Mucosa of rectum (tissue), 2 donors: ENCODE measurements at regions not wholly inside any gene's neighbourhood (a gene's known extent, or its start where the extent isn't known, plus 50 kb on each side); places are given as distances from the start of the nearest gene placed in this dataset.

ENCODE experiments used
- H3K27ac ChIP-seq, 2 donors: one replicate each; pipeline ENCODE4 v1.7.0; 2013; ENCODE audit warnings: inconsistent platforms in 2 of 2, low read depth in 2 of 2, low read length in 2 of 2
- H3K27me3 ChIP-seq, 2 donors: one replicate each; pipeline ENCODE4 v1.7.0; 2013; ENCODE audit warnings: low read length in 2 of 2; ENCODE audit not compliant: control insufficient read depth in 2 of 2, insufficient read depth in 2 of 2
- H3K36me3 ChIP-seq, 2 donors: one replicate each; pipeline ENCODE4 v1.7.0; 2013; ENCODE audit warnings: low read length in 2 of 2; ENCODE audit not compliant: control insufficient read depth in 2 of 2, insufficient read depth in 2 of 2
- H3K4me1 ChIP-seq, 2 donors: one replicate each; pipeline ENCODE4 v1.7.0; 2013; ENCODE audit warnings: low read length in 2 of 2, mild to moderate bottlenecking in 1 of 2; ENCODE audit not compliant: control insufficient read depth in 2 of 2, insufficient read depth in 2 of 2
- H3K4me3 ChIP-seq, 2 donors: one replicate each; pipeline ENCODE4 v1.7.0; 2013; ENCODE audit warnings: low read length in 2 of 2
- H3K9ac ChIP-seq, 2 donors: one replicate each; pipeline ENCODE4 v1.7.0; 2013; ENCODE audit warnings: low read length in 2 of 2, low read depth in 1 of 2, mild to moderate bottlenecking in 1 of 2
- H3K9me3 ChIP-seq, 2 donors: one replicate each; pipeline ENCODE4 v1.7.0; 2013; ENCODE audit warnings: low read length in 2 of 2; ENCODE audit not compliant: control insufficient read depth in 2 of 2
- donor health status: healthy.
- donor health status: Normal muscosa, but diverticular disease.

DNA sequence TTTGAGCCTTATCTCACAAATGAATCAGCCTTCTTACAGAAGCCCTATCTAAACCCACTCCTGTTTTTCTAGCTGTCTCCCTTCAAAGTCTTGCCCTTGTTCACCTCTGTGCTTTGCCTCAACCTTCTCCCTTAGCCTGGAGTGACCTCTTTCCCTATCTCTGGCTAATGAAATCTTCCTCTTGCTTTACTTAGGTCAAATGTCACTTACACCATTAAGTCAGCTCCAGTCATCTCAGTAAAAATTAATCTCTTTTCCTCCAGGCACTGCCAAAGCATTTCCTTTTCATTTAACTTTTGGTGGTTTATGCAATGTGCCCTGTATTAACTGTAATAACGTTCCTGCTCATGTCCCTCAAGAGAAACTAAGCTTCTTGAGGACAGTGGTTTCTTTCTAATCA is 596.5 kb upstream of the MIR17HG start:
- no peaks in the 10 kb centered on the region for H3K4me1 ChIP-seq
- H3K9ac ChIP-seq, result no peak overlapping the region
- H3K9me3 ChIP-seq, result no peaks in the 10 kb centered on the region
- H3K36me3 ChIP-seq, result no peaks in the 10 kb centered on the region
- no peak overlapping the region for H3K4me3 ChIP-seq
- no peaks in the 10 kb centered on the region for H3K27me3 ChIP-seq
- no peak overlapping the region for H3K27ac ChIP-seq

DNA sequence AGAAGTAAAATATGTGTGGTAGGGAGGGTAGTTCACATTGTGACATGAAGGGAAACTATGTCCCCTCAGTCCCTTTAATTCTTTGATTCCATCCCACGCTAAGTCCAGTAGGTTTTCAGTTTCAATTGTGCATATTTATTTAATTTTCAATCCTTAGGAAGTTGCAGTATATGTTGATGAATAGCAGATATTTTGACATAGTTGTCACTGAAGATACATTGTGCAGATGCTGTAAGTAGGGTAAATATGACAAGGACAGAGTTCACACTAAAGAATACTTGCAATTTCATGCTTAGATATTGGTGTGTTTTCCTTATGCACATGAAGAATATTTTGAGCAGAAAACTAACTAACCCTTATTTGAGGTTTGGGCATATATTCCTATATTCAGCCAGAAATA is 595.4 kb upstream of the MIR17HG start:
- Histone ChIP-seq H3K36me3 (no peaks in the 10 kb centered on the region), H3K9me3 (no peaks in the 10 kb centered on the region), H3K27me3 (no peaks in the 10 kb centered on the region), H3K4me3 (no peak overlapping the region), H3K4me1 (no peaks in the 10 kb centered on the region), H3K9ac (no peak overlapping the region), H3K27ac (no peak overlapping the region)

- Histone ChIP-seq H3K9ac (no peak overlapping the region), H3K27me3 (no peaks in the 10 kb centered on the region), H3K4me3 (no peak overlapping the region), H3K4me1 (no peaks in the 10 kb centered on the region), H3K9me3 (no peaks in the 10 kb centered on the region), H3K36me3 (no peaks in the 10 kb centered on the region), H3K27ac (no peak overlapping the region)
Observed at GRCh38 chr13:90757127-90757680, 590.3 kb upstream of the MIR17HG start.

- Histone ChIP-seq H3K9me3 (no peaks in the 10 kb centered on the region), H3K9ac (no peak overlapping the region), H3K36me3 (no peaks in the 10 kb centered on the region), H3K4me1 (no peaks in the 10 kb centered on the region), H3K4me3 (no peak overlapping the region), H3K27me3 (no peaks in the 10 kb centered on the region), H3K27ac (no peak overlapping the region)
Observed at GRCh38 chr13:90760639-90761038, 586.8 kb upstream of the MIR17HG start.

DNA sequence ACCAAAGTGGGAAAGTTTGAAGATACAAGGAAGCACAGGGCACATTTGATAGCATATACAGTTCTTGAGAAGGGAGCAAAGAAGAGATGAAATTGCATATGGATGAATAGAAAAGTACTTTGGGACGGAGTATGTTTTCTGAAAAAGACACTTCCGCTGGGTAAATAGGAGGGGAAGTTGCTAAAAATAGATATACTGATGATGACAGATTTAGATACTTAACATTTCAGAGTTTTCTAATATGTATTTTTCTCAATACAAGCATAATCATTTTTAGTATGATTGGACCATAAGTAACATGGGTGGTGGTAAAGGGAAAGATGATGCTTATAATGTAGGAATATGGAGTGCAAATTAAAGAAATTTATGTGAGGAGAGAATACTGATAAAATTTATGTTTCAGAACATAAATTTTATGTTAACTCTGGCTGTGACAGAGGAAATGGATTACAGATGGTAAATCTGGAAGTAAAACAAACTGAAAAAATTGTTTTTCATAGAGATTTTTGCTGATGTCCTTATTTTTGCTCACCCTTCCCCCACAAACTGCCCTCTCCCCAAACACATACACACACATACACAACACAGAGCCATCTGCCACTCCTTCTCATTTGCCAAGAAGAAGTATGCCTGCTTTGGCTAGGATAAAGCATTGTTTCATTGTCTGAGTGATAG is 583.9 kb upstream of the MIR17HG start:
- Histone ChIP-seq H3K36me3 (no peaks in the 10 kb centered on the region), H3K27me3 (no peaks in the 10 kb centered on the region), H3K4me3 (no peak overlapping the region), H3K9ac (no peak overlapping the region), H3K9me3 (no peaks in the 10 kb centered on the region), H3K27ac (no peak overlapping the region), H3K4me1 (no peaks in the 10 kb centered on the region)

DNA sequence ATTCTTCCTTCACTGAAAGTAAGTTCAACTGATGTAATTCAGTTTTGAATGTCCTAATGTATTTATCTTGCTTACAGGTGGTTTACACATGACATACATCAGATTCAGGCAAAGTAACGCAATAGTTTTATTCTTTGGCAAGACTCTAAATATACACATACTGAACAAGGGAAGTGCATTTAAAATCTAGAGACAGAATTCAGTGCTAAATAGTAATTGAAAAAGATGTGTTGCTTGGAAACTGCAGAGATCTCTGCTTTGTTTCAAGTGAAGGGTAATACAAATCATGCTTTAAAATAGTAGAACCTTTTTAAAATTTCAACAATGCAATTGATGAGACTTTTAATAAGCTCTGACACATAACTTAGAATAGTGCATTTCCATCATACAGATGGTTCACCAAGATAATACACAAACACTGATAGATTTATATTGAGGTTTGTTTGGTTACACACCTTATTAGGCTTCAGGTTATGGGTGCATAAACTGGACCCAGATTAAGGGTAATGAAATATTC is 581.0 kb upstream of the MIR17HG start:
- H3K36me3 ChIP-seq, result no peaks in the 10 kb centered on the region
- no peak overlapping the region for H3K27ac ChIP-seq
- no peak overlapping the region for H3K9ac ChIP-seq
- H3K9me3 ChIP-seq, result no peaks in the 10 kb centered on the region
- H3K4me3 ChIP-seq, result no peak overlapping the region
- no peaks in the 10 kb centered on the region for H3K4me1 ChIP-seq
- H3K27me3 ChIP-seq, result no peaks in the 10 kb centered on the region

- Histone ChIP-seq H3K4me3 (no peak overlapping the region), H3K36me3 (no peaks in the 10 kb centered on the region), H3K27me3 (no peaks in the 10 kb centered on the region), H3K27ac (no peak overlapping the region), H3K9me3 (no peaks in the 10 kb centered on the region), H3K9ac (no peak overlapping the region), H3K4me1 (no peaks in the 10 kb centered on the region)
Observed at GRCh38 chr13:90768116-90768515, 579.4 kb upstream of the MIR17HG start.

DNA sequence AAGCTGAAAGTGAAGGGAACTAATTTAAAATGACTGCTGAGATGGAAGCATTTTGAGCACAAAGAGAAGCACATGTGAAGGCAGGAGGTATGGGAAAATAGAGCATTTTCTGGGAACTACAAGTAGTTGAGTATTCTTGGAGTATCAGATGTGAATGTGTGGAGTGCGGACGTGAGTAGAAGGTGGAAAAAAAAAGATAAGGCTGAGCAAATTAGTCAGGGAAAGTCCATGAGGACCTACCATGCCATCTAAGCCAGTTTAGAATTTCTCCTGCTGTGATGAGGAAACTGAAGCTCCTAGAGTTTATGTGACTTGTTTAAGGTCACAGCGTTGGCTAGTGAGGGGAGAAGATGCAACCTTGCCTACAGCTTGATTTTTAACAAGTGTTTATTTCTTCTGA is 578.1 kb upstream of the MIR17HG start:
- H3K9ac ChIP-seq, result no peak overlapping the region
- H3K27ac ChIP-seq, result no peak overlapping the region
- no peak overlapping the region for H3K4me3 ChIP-seq
- H3K27me3 ChIP-seq, result no peaks in the 10 kb centered on the region
- no peaks in the 10 kb centered on the region for H3K9me3 ChIP-seq
- no peaks in the 10 kb centered on the region for H3K4me1 ChIP-seq
- no peaks in the 10 kb centered on the region for H3K36me3 ChIP-seq

DNA sequence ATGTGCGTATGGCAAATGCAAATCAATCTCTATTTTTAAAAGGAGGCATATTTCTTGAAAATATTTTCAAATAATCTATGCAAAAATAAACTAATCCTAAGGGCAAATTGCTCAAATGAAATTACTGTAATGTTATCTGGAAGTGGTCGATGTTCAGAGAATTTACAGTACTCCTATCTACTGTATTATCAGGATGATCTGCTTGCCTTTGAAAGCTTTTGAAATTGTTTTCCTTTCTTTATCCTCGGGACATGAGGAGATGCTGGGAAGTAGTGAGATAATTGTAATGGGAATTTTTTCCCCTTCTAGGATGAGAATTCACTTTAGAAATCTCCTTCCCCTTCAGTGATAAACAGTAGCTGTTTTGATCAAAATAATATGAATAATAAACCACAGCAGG is 577.2 kb upstream of the MIR17HG start:
- Histone ChIP-seq H3K9me3 (no peaks in the 10 kb centered on the region), H3K27me3 (no peaks in the 10 kb centered on the region), H3K4me3 (no peak overlapping the region), H3K9ac (no peak overlapping the region), H3K4me1 (no peaks in the 10 kb centered on the region), H3K27ac (no peak overlapping the region), H3K36me3 (no peaks in the 10 kb centered on the region)

DNA sequence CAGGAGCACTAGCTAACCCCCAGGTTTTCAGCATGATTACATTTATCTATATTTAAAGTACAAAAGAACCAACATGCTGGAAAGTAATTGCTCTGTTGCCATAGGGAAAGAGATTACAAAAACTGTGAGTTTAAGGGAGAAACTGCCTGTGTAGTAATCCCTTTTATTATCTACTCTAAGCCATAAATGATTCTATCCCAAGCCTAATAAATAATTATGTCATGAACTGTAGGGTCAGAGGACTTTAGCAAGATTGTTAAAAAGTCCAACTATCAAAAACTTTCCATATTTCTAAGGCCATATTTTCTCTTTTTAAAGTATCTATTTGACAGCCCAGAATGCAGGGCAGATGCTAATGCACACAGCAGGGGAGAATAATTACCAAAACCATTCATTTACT is 573.8 kb upstream of the MIR17HG start:
- no peaks in the 10 kb centered on the region for H3K9me3 ChIP-seq
- no peak overlapping the region for H3K27ac ChIP-seq
- H3K4me1 ChIP-seq, result no peaks in the 10 kb centered on the region
- no peak overlapping the region for H3K9ac ChIP-seq
- no peaks in the 10 kb centered on the region for H3K36me3 ChIP-seq
- H3K4me3 ChIP-seq, result no peak overlapping the region
- no peaks in the 10 kb centered on the region for H3K27me3 ChIP-seq
